HFFc6 (cell line): ENCODE measurements at regions not wholly inside any gene's neighbourhood (a gene's known extent, or its start where the extent isn't known, plus 50 kb on each side); places are given as distances from the start of the nearest gene placed in this dataset.

ENCODE experiments used
- DNase-seq: peaks from one replicate; pipeline ENCODE4 v3.0.0-alpha.2; 2018
- H3K27ac Mint-ChIP-seq: 2 replicates; pipeline ENCODE4 v1.8.0; 2020; ENCODE audit warnings: mild to moderate bottlenecking, mixed read lengths
- H3K27me3 Mint-ChIP-seq: 2 replicates; pipeline ENCODE4 v1.8.0; 2021; ENCODE audit warnings: mild to moderate bottlenecking, moderate library complexity, mixed read lengths; ENCODE audit not compliant: insufficient read depth
- H3K36me3 Mint-ChIP-seq: 2 replicates; pipeline ENCODE4 v1.8.0; 2021; ENCODE audit warnings: low read depth, mixed read lengths
- H3K4me1 Mint-ChIP-seq: 2 replicates; pipeline ENCODE4 v1.8.0; 2020; ENCODE audit warnings: low read depth, mixed read lengths
- H3K4me3 Mint-ChIP-seq: 2 replicates; pipeline ENCODE4 v1.8.0; 2020; ENCODE audit warnings: mild to moderate bottlenecking, moderate library complexity, mixed read lengths
- H3K9me3 Mint-ChIP-seq: 2 replicates; pipeline ENCODE4 v1.8.0; 2020; ENCODE audit warnings: mild to moderate bottlenecking, mixed read lengths
- CTCF ChIP-seq: fragments of 200-600 bp; sonication (generic); IDR thresholded peaks from 2 replicates; pipeline ENCODE4 v1.5.0; 2021; ENCODE audit warnings: antibody characterized with exemption, mild to moderate bottlenecking

- H3K4me3 Mint-ChIP-seq, result no peak overlapping the region
- H3K4me1 Mint-ChIP-seq, result no peaks in the 10 kb centered on the region
- H3K36me3 Mint-ChIP-seq, result no peaks in the 10 kb centered on the region
- peaks cover 46% of the 10 kb centered on the region for H3K9me3 Mint-ChIP-seq
- TF ChIP-seq CTCF, result no peak
- no peak overlapping the region for H3K27ac Mint-ChIP-seq
- H3K27me3 Mint-ChIP-seq, result peaks cover 2% of the 10 kb centered on the region; the same call in 1 of the 2 replicates
- no peak for DNase-seq
Measured at GRCh38 chr14:27605282-27605681, 1007.4 kb upstream of the NOVA1 start.

- Mint-ChIP-seq H3K4me1 (no peaks in the 10 kb centered on the region), H3K4me3 (no peak overlapping the region), H3K27ac (no peak overlapping the region), H3K36me3 (no peaks in the 10 kb centered on the region), H3K27me3 (peaks cover 2% of the 10 kb centered on the region; the same call in 1 of the 2 replicates), H3K9me3 (peaks cover 45% of the 10 kb centered on the region)
- TF ChIP-seq CTCF, result no peak
- DNase-seq, result no peak
Measured at GRCh38 chr14:27608377-27608776, 1010.5 kb upstream of the NOVA1 start.

- H3K27ac Mint-ChIP-seq, result no peak overlapping the region
- no peaks in the 10 kb centered on the region for H3K4me1 Mint-ChIP-seq
- H3K36me3 Mint-ChIP-seq, result no peaks in the 10 kb centered on the region
- H3K9me3 Mint-ChIP-seq, result peaks cover 21% of the 10 kb centered on the region
- H3K27me3 Mint-ChIP-seq, result no peaks in the 10 kb centered on the region
- no peak overlapping the region for H3K4me3 Mint-ChIP-seq
- TF ChIP-seq CTCF, result no peak
- DNase-seq, result no peak
Measured at GRCh38 chr14:27612121-27612520, 1014.3 kb upstream of the NOVA1 start.

GRCh38 chr14:27613102-27613501 is 1015.3 kb upstream of the NOVA1 start:
- TF ChIP-seq CTCF, result no peak
- DNase-seq, result no peak
- Mint-ChIP-seq H3K4me1 (no peaks in the 10 kb centered on the region), H3K4me3 (no peak overlapping the region), H3K27me3 (no peaks in the 10 kb centered on the region), H3K36me3 (no peaks in the 10 kb centered on the region), H3K9me3 (peaks cover 18% of the 10 kb centered on the region), H3K27ac (no peak overlapping the region)

GRCh38 chr14:27623782-27624181 is 1025.9 kb upstream of the NOVA1 start:
- Mint-ChIP-seq H3K36me3 (peaks cover 5% of the 10 kb centered on the region), H3K4me1 (no peaks in the 10 kb centered on the region), H3K9me3 (peaks cover 58% of the 10 kb centered on the region), H3K4me3 (no peak overlapping the region), H3K27me3 (no peaks in the 10 kb centered on the region; the same call in 1 of the 2 replicates), H3K27ac (no peak overlapping the region)
- no peak for TF ChIP-seq CTCF
- no peak for DNase-seq
